GM19240 (cell line): ENCODE measurements at regions not wholly inside any gene's neighbourhood (a gene's known extent, or its start where the extent isn't known, plus 50 kb on each side); places are given as distances from the start of the nearest gene placed in this dataset.

ENCODE experiments used
- DNase-seq: peaks from one replicate; pipeline ENCODE4 v3.0.0; 2011; ENCODE audit warnings: low spot score; ENCODE audit not compliant: insufficient read length

- DNase-seq, result no peak
Observed at GRCh38 chr3:127134466-127134865, 58.5 kb upstream of the PRR23E start.

DNA sequence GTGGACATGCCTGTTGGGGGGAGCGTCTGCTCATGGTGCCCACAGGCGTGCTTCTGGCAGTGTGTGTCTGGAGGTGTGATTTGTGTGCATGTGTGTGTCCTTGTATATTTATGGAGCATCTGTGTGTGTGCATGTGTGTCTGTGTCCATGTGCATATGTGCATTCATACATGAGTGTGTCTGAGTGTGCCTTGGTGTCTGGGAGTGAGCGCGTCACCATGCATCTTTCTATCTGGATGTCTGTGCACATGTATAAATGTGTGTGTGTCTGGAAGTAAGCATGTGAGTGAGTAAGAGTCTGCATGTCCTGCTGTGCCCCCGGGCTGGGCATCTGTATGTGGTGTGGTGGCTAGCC, 58.1 kb upstream of the PRR23E start:
- no peak for DNase-seq

GRCh38 chr3:127135241-127136023, 57.5 kb upstream of the PRR23E start:
- no peak for DNase-seq

- no peak for DNase-seq
Observed at GRCh38 chr3:127136024-127136600, 56.8 kb upstream of the PRR23E start.

- no peak for DNase-seq
Observed at GRCh38 chr3:127136706-127137105, 56.2 kb upstream of the PRR23E start.

GRCh38 chr3:127137113-127137512, 55.8 kb upstream of the PRR23E start:
- DNase-seq, result no peak

- no peak for DNase-seq
Observed at GRCh38 chr3:127137757-127138536, 55.0 kb upstream of the PRR23E start.

DNA sequence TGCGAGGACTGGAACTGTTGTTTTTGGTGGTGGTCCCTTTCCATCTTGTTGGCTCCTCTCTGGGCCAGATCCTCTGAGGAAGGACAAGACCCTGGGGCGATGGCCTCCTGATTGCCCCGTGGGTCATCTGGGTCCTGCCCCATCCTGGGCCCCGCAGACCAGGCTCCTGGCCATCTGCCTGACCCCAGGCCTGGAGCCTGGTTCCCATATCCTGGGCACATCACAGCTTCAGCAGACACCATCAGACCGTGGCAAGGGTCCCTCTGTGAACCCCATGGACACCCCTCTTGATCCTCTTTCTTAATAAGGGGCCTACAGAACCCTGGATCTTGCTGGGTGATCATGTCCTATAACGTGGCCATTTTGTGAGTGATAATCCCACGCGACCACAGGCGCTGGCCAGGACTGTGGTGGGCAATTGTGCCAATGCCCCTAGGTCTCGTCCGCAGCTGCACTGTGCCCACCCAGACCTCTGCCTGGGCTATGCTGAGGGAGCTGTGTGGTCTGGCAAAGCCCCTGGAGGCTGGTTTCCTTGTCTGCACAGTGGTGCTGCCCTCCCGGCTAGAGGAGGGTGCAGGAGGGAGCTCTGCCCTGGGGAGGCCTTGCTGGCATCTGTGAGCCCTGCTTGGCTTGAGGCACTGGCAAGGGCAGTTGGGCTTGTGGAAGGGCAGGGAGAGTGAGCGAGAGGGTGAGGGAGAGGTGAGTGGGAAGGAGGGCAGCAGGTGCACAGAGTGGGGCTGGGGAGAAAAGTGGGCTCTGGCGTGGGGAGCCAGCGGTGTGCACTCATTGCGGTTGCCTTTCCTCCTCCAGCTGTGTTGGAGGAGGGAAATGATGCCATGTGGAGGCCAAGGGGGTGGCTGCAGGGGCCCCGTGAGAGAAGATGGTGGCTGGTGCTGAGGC, 53.1 kb upstream of the PRR23E start:
- no peak for DNase-seq

- no peak for DNase-seq
Observed at GRCh38 chr3:127140501-127141460, 52.1 kb upstream of the PRR23E start.

DNA sequence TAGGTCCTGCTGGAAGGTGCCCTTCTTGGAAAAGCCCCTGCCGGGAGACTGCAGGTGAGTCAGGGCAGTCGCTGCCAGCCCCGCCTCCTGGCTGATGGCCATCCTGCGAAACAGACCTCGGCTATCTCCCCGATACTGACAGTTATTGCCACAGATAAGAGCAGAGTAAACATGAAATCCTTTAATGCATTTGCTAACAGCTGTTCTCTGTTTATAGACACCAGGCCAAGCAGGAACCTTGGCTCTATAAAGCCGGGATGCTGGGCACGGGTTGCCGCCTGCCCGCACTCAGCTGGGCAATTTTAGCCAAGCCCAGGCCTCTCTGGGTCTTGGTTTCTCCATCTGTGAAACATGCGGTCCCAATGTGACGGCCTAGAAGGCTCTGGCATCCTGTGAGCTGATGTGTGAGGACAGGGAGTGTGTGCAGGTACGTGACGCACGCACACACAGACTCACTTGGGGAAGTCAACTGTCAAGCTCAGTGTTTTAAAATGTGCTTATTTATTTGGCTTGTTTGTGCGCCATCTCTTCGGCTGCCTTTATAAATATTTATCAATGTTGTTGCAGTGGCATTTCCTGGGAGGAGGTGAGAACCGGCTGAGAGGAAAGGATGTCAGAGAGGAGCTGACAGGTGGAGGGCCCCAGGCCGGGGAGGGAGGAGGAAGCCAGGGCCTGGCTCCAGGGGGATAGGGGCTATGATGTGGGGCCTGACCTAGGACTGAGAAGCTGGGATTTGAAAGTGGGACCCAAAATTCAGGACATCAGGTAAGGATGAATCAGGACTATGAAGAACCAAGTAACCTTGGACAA, 50.8 kb upstream of the PRR23E start:
- DNase-seq, result no peak
